Stimulated activated naive B cell treated with anti-CD40 and anti-IgM and Interleukin-4, amounts not matched to agents 10 μg/mL and 1 μg/mL and 100 μg/mL, for 72 hours (primary cell): ENCODE measurements at regions not wholly inside any gene's neighbourhood (a gene's known extent, or its start where the extent isn't known, plus 50 kb on each side); places are given as distances from the start of the nearest gene placed in this dataset.

Experiments used
- ATAC-seq, 2 donors: fragments of 150-1000 bp; cut with Tn5 transposase; replicated peaks; 2 replicates each; pipeline ENCODE4 v1.10.0; 2021; ENCODE audit warnings: moderate library complexity in 1 of 2
- DNase-seq: peaks from one replicate; pipeline ENCODE4 v3.0.0; 2021
- H3K27ac Mint-ChIP-seq: one replicate; pipeline ENCODE4 v1.8.0; 2022; ENCODE audit warnings: mild to moderate bottlenecking, mixed read lengths
- H3K27me3 Mint-ChIP-seq, 2 donors: one replicate each; pipeline ENCODE4 v1.8.0; 2022; ENCODE audit warnings: mixed read lengths in 2 of 2
- H3K36me3 Mint-ChIP-seq, 2 donors: one replicate each; pipeline ENCODE4 v1.8.0; 2022; ENCODE audit warnings: mixed read lengths in 2 of 2, mild to moderate bottlenecking in 1 of 2
- H3K4me1 Mint-ChIP-seq, 2 donors: one replicate each; pipeline ENCODE4 v1.8.0; 2022; ENCODE audit warnings: mixed read lengths in 2 of 2, mild to moderate bottlenecking in 1 of 2
- H3K4me3 Mint-ChIP-seq, 2 donors: one replicate each; pipeline ENCODE4 v1.8.0; 2022; ENCODE audit warnings: mild to moderate bottlenecking in 2 of 2, mixed read lengths in 2 of 2, moderate library complexity in 1 of 2
- H3K9me3 Mint-ChIP-seq, 2 donors: one replicate each; pipeline ENCODE4 v1.8.0; 2022; ENCODE audit warnings: mixed read lengths in 2 of 2, mild to moderate bottlenecking in 1 of 2

- no peak overlapping the region for H3K27ac Mint-ChIP-seq
- H3K36me3 Mint-ChIP-seq = no peaks in the 10 kb centered on the region
- H3K4me3 Mint-ChIP-seq = no peak overlapping the region
- no peaks in the 10 kb centered on the region for H3K27me3 Mint-ChIP-seq
- no peaks in the 10 kb centered on the region for H3K4me1 Mint-ChIP-seq
- DNase-seq (no peak), ATAC-seq (no peak)
- no peaks in the 10 kb centered on the region for H3K9me3 Mint-ChIP-seq
Measured at GRCh38 chr7:136142583-136142982, 165.4 kb upstream of the MTPN start.

- H3K27ac Mint-ChIP-seq = no peak overlapping the region
- no peak overlapping the region for H3K4me3 Mint-ChIP-seq
- H3K27me3 Mint-ChIP-seq = no peaks in the 10 kb centered on the region
- DNase-seq = no peak
- no peaks in the 10 kb centered on the region for H3K36me3 Mint-ChIP-seq
- H3K9me3 Mint-ChIP-seq = no peaks in the 10 kb centered on the region
- no peak for ATAC-seq
- H3K4me1 Mint-ChIP-seq = no peaks in the 10 kb centered on the region
Measured at GRCh38 chr7:136140469-136140868, 163.3 kb upstream of the MTPN start.

GRCh38 chr7:136139417-136139816, 162.3 kb upstream of the MTPN start:
- ATAC-seq = no peak
- H3K4me1 Mint-ChIP-seq = no peaks in the 10 kb centered on the region
- no peaks in the 10 kb centered on the region for H3K36me3 Mint-ChIP-seq
- no peaks in the 10 kb centered on the region for H3K9me3 Mint-ChIP-seq
- H3K4me3 Mint-ChIP-seq = no peak overlapping the region
- no peaks in the 10 kb centered on the region for H3K27me3 Mint-ChIP-seq
- no peak overlapping the region for H3K27ac Mint-ChIP-seq
- no peak for DNase-seq

GRCh38 chr7:136138991-136139390, 161.8 kb upstream of the MTPN start:
- DNase-seq = no peak
- ATAC-seq = no peak
- Mint-ChIP-seq H3K4me1 (no peaks in the 10 kb centered on the region), H3K27ac (no peak overlapping the region), H3K9me3 (no peaks in the 10 kb centered on the region), H3K36me3 (no peaks in the 10 kb centered on the region), H3K4me3 (no peak overlapping the region), H3K27me3 (no peaks in the 10 kb centered on the region)

- ATAC-seq (no peak), DNase-seq (no peak)
- Mint-ChIP-seq H3K4me3 (no peak overlapping the region), H3K27me3 (no peaks in the 10 kb centered on the region), H3K36me3 (no peaks in the 10 kb centered on the region), H3K27ac (no peak overlapping the region), H3K4me1 (no peaks in the 10 kb centered on the region), H3K9me3 (no peaks in the 10 kb centered on the region)
Measured at GRCh38 chr7:136136906-136137454, 159.8 kb upstream of the MTPN start.

- DNase-seq (no peak), ATAC-seq (no peak)
- Mint-ChIP-seq H3K27ac (no peak overlapping the region), H3K9me3 (no peaks in the 10 kb centered on the region), H3K4me1 (no peaks in the 10 kb centered on the region), H3K4me3 (no peak overlapping the region), H3K36me3 (peaks cover 0 to 1% of the 10 kb centered on the region in 2 donors), H3K27me3 (no peaks in the 10 kb centered on the region)
Measured at GRCh38 chr7:136134503-136134902, 157.3 kb upstream of the MTPN start.

GRCh38 chr7:136133551-136133950, 156.4 kb upstream of the MTPN start:
- Mint-ChIP-seq H3K27ac (no peak overlapping the region), H3K27me3 (no peaks in the 10 kb centered on the region), H3K36me3 (peaks cover 0 to 1% of the 10 kb centered on the region in 2 donors), H3K4me1 (no peaks in the 10 kb centered on the region), H3K4me3 (no peak overlapping the region), H3K9me3 (no peaks in the 10 kb centered on the region)
- DNase-seq (no peak), ATAC-seq (no peak)

- no peak overlapping the region for H3K27ac Mint-ChIP-seq
- H3K27me3 Mint-ChIP-seq = peaks cover 0 to 4% of the 10 kb centered on the region in 2 donors
- H3K9me3 Mint-ChIP-seq = peaks cover 3 to 4% of the 10 kb centered on the region in 2 donors
- H3K4me3 Mint-ChIP-seq = no peak overlapping the region
- no peaks in the 10 kb centered on the region for H3K4me1 Mint-ChIP-seq
- peaks cover 1 to 3% of the 10 kb centered on the region in 2 donors for H3K36me3 Mint-ChIP-seq
- ATAC-seq = no peak
- no peak for DNase-seq
Measured at GRCh38 chr7:136131304-136131630, 154.1 kb upstream of the MTPN start.

- no peak overlapping the region for H3K4me3 Mint-ChIP-seq
- H3K27me3 Mint-ChIP-seq = peaks cover 0 to 4% of the 10 kb centered on the region in 2 donors
- H3K4me1 Mint-ChIP-seq = no peaks in the 10 kb centered on the region
- DNase-seq (no peak), ATAC-seq (no peak)
- peaks cover 3 to 4% of the 10 kb centered on the region in 2 donors for H3K9me3 Mint-ChIP-seq
- H3K27ac Mint-ChIP-seq = no peak overlapping the region
- H3K36me3 Mint-ChIP-seq = peaks cover 1 to 3% of the 10 kb centered on the region in 2 donors
Measured at GRCh38 chr7:136130511-136131303, 153.5 kb upstream of the MTPN start.

- no peak for DNase-seq
- Mint-ChIP-seq H3K4me3 (no peak overlapping the region), H3K27me3 (peaks cover 0 to 4% of the 10 kb centered on the region in 2 donors), H3K27ac (no peak overlapping the region), H3K36me3 (peaks cover 1 to 6% of the 10 kb centered on the region in 2 donors), H3K4me1 (no peaks in the 10 kb centered on the region), H3K9me3 (peaks cover 3 to 4% of the 10 kb centered on the region in 2 donors)
- no peak for ATAC-seq
Measured at GRCh38 chr7:136128050-136128449, 150.9 kb upstream of the MTPN start.

GRCh38 chr7:136123352-136123751, 146.2 kb upstream of the MTPN start:
- H3K4me3 Mint-ChIP-seq = no peak overlapping the region
- no peaks in the 10 kb centered on the region for H3K4me1 Mint-ChIP-seq
- H3K36me3 Mint-ChIP-seq = peaks cover 0 to 5% of the 10 kb centered on the region in 2 donors
- no peak overlapping the region for H3K27ac Mint-ChIP-seq
- peaks cover 3% of the 10 kb centered on the region in 2 donors for H3K9me3 Mint-ChIP-seq
- no peak for DNase-seq
- peaks cover 0 to 3% of the 10 kb centered on the region in 2 donors for H3K27me3 Mint-ChIP-seq
- ATAC-seq = no peak

- Mint-ChIP-seq H3K4me3 (no peak overlapping the region), H3K27me3 (no peaks in the 10 kb centered on the region), H3K36me3 (peaks cover 0 to 3% of the 10 kb centered on the region in 2 donors), H3K27ac (no peak overlapping the region), H3K4me1 (no peaks in the 10 kb centered on the region), H3K9me3 (no peaks in the 10 kb centered on the region)
- ATAC-seq (no peak), DNase-seq (no peak)
Measured at GRCh38 chr7:136122026-136122425, 144.9 kb upstream of the MTPN start.

GRCh38 chr7:136117539-136117938, 140.4 kb upstream of the MTPN start:
- H3K9me3 Mint-ChIP-seq = no peaks in the 10 kb centered on the region
- H3K27me3 Mint-ChIP-seq = peaks cover 9 to 12% of the 10 kb centered on the region in 2 donors
- no peak for DNase-seq
- peaks cover 3 to 5% of the 10 kb centered on the region in 2 donors for H3K4me1 Mint-ChIP-seq
- ATAC-seq = no peak
- no peak overlapping the region for H3K4me3 Mint-ChIP-seq
- no peaks in the 10 kb centered on the region for H3K36me3 Mint-ChIP-seq
- H3K27ac Mint-ChIP-seq = no peak overlapping the region

- Mint-ChIP-seq H3K4me3 (no peak overlapping the region), H3K27me3 (peaks cover 9 to 12% of the 10 kb centered on the region in 2 donors), H3K9me3 (no peaks in the 10 kb centered on the region), H3K27ac (no peak overlapping the region), H3K4me1 (peaks cover 3 to 5% of the 10 kb centered on the region in 2 donors), H3K36me3 (no peaks in the 10 kb centered on the region)
- DNase-seq = no peak
- ATAC-seq = no peak
Measured at GRCh38 chr7:136116186-136116585, 139.0 kb upstream of the MTPN start.
